Esophagus muscularis mucosa (tissue), 4 donors: ENCODE measurements at regions not wholly inside any gene's neighbourhood (a gene's known extent, or its start where the extent isn't known, plus 50 kb on each side); places are given as distances from the start of the nearest gene placed in this dataset.
"Not testable (repeated sequence)": the region's sequence is repeated elsewhere in the genome, so short reads cannot be mapped to it uniquely, and the experiment has no call there.

Experiments
- DNase-seq: peaks from one replicate; pipeline ENCODE4 v3.0.0-alpha.2; 2017; ENCODE audit errors: extremely low spot score
- H3K27ac ChIP-seq, 4 donors: fragments of 200-600 bp; sonication (generic); replicated peaks in 1 of 4; 1 replicate in 3 of 4; 2 replicates in 1 of 4; pipeline ENCODE4 v1.5.1; 2016 to 2019; ENCODE audit warnings: mild to moderate bottlenecking in 1 of 4
- H3K27me3 ChIP-seq, 4 donors: fragments of 200-600 bp; sonication (generic); one replicate each; pipeline versions ENCODE4 v1.5.1 to v1.6.0; 2016 to 2019
- H3K36me3 ChIP-seq, 4 donors: fragments of 200-600 bp; sonication (generic); one replicate each; pipeline ENCODE4 v1.5.1; 2016 to 2019
- H3K4me1 ChIP-seq, 4 donors: fragments of 200-600 bp; sonication (generic); one replicate each; pipeline ENCODE4 v1.5.1; 2016 to 2019
- H3K4me3 ChIP-seq, 4 donors: fragments of 200-600 bp; sonication (generic); 1 replicate in 2 of 4; 2 replicates in 2 of 4; pipeline ENCODE4 v1.5.1; 2016 to 2019; ENCODE audit warnings: mild to moderate bottlenecking in 4 of 4, moderate library complexity in 1 of 4
- H3K9me3 ChIP-seq, 4 donors: fragments of 200-600 bp; sonication (generic); 1 replicate in 3 of 4; 2 replicates in 1 of 4; pipeline ENCODE4 v1.5.1; 2016 to 2019
- EP300 ChIP-seq: sonication (generic); formaldehyde crosslinking; IDR thresholded peaks from one replicate; pipeline ENCODE4 v1.6.1; 2017; ENCODE audit warnings: antibody characterized with exemption
- POLR2A ChIP-seq: fragments of 450-650 bp; IDR thresholded peaks from one replicate; pipeline ENCODE4 v1.6.1; 2017; ENCODE audit warnings: antibody characterized with exemption, moderate library complexity, mild to moderate bottlenecking, low read depth
- POLR2AphosphoS5 ChIP-seq, 2 donors: sonication (generic); formaldehyde crosslinking; IDR thresholded peaks; one replicate each; pipeline ENCODE4 v1.6.1; 2017; ENCODE audit warnings: antibody characterized with exemption in 2 of 2
- WGBS: methylation state at CpG from one replicate; pipeline ENCODE4 v1.1.5; 2018; 5-methylcytosine and 5-hydroxymethylcytosine counted together
- intact Hi-C: fragments of 100-400 bp; cut with DNase I; formaldehyde crosslinking; loops from one replicate; pipeline ENCODE4 v1.15.1; 2023
- TF ChIP-seq, protein P1 (sequence below), 3 experiments: fragments of 200-600 bp in 2 of 3; fragments of 450-650 bp in 1 of 3; sonication (generic) in 2 of 3; IDR thresholded peaks; one replicate each; pipeline ENCODE4 v1.5.1; 2017 to 2019; ENCODE audit warnings: antibody characterized with exemption in 3 of 3, mild to moderate bottlenecking in 2 of 3, moderate library complexity in 1 of 3

DNA sequence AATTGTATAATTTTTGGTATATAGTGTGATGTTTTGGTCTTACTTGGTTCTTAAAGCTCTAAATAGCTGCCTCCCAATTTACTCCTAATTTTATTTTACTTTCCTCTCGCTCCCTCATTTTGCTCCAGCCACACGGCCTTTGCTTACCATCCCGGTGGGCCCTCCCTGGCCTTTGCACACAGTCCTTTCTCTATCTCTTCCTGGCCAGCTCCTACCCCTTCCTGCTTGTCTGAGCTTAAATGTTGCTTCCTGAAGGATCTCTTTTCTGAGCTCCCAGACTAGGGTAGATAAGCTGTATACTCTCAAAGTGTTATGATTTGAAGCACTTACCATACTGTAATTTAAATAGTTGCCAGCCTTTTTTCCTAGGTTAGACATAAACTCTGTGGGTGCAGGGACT is 121.7 kb downstream of the UTRN start:
- H3K4me3 ChIP-seq: no peak overlapping the region
- TF ChIP-seq POLR2A (no peak), EP300 (no peak), POLR2AphosphoS5 (IDR thresholded peaks at IDR 0.05) (no peak)
- TF ChIP-seq, protein P1, sequence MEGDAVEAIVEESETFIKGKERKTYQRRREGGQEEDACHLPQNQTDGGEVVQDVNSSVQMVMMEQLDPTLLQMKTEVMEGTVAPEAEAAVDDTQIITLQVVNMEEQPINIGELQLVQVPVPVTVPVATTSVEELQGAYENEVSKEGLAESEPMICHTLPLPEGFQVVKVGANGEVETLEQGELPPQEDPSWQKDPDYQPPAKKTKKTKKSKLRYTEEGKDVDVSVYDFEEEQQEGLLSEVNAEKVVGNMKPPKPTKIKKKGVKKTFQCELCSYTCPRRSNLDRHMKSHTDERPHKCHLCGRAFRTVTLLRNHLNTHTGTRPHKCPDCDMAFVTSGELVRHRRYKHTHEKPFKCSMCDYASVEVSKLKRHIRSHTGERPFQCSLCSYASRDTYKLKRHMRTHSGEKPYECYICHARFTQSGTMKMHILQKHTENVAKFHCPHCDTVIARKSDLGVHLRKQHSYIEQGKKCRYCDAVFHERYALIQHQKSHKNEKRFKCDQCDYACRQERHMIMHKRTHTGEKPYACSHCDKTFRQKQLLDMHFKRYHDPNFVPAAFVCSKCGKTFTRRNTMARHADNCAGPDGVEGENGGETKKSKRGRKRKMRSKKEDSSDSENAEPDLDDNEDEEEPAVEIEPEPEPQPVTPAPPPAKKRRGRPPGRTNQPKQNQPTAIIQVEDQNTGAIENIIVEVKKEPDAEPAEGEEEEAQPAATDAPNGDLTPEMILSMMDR (IDR thresholded peaks at IDR 0.05): no peak
- intact Hi-C loops: no loop called here
- no peaks in the 10 kb centered on the region for H3K36me3 ChIP-seq
- no peak for DNase-seq
- no peak overlapping the region for H3K27ac ChIP-seq
- H3K27me3 ChIP-seq: no peaks in the 10 kb centered on the region
- H3K9me3 ChIP-seq: no peaks in the 10 kb centered on the region
- WGBS: 83% methylated on average over 3 of the region's 3 CpGs
- peaks cover 12 to 19% (median 18%) of the 10 kb centered on the region in 4 donors for H3K4me1 ChIP-seq

DNA sequence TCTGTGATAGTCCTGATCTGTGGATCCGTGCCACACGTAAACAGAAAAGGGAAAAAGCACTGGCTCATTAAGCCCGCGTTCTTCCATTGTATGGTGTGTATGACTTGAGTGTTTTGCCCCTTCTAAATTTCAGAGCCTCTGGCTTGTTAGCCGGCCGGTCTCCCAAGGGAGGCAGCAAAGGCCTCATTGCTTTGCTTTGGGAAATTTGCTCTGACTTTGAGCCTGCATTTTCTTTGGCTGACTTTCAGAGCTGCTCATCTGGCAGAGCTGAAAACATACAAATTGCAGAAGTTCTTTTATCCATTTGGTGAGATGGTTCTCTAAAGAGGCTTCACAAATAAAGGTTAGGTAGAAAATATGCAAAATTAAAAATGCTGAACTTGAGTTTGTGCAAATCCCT is 123.0 kb downstream of the UTRN start:
- no peak for DNase-seq
- TF ChIP-seq POLR2A (no peak), EP300 (no peak), POLR2AphosphoS5 (IDR thresholded peaks at IDR 0.05) (no peak)
- TF ChIP-seq, protein P1 (IDR thresholded peaks at IDR 0.05): no peak
- Histone ChIP-seq H3K27ac (no peak overlapping the region), H3K4me3 (no peak overlapping the region), H3K4me1 (peaks cover 14 to 21% (median 18%) of the 10 kb centered on the region in 4 donors), H3K9me3 (no peaks in the 10 kb centered on the region), H3K36me3 (no peaks in the 10 kb centered on the region), H3K27me3 (no peaks in the 10 kb centered on the region)
- intact Hi-C loops: no loop called here
- WGBS: 66% methylated on average over 6 of the region's 6 CpGs

DNA sequence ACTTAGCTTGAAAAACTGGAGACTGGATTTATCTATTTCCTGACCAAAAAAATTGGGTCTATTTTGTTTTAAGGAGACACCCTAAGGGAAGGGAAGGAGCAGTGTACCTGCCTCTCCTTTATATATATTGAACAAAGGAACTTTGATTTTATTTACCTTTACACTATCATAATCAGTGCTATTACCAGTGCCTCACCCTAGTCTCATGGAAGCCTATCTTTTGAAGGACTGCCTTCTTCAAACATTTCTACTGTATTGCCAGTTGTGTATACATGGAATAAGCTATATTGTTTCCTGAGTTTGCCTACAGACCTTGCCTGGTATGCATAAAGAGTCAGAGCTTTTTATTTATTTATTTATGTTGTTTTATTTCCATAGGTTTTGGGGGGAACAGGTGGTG is 124.9 kb downstream of the UTRN start:
- DNase-seq: no peak
- TF ChIP-seq POLR2AphosphoS5 (IDR thresholded peaks at IDR 0.05) (no peak), POLR2A (no peak), EP300 (no peak)
- TF ChIP-seq, protein P1 (IDR thresholded peaks at IDR 0.05): no peak
- Histone ChIP-seq H3K36me3 (no peaks in the 10 kb centered on the region), H3K4me1 (peaks cover 11 to 26% (median 16%) of the 10 kb centered on the region in 4 donors), H3K9me3 (no peaks in the 10 kb centered on the region), H3K27me3 (no peaks in the 10 kb centered on the region), H3K27ac (no peak overlapping the region), H3K4me3 (no peak overlapping the region)
- intact Hi-C loops: no loop called here

DNA sequence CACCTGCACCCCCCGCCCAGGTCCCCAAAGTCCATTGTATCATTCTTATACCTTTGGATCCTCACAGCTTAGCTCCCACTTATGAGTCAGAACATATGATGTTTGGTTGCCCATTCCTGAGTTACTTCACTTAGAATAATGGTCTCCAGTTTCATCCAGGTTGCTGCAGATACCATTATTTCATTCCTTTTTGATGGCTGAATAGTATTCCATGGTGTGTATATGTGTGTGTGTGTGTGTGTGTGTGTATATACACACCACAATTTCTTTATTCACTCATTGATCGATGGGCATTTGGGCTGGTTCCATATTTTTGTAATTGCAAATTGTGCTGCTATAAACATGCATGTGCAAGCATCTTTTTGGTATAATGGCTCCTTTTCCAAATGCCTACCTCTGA is 125.4 kb downstream of the UTRN start:
- H3K4me1 ChIP-seq: peaks cover 8 to 31% (median 16%) of the 10 kb centered on the region in 4 donors
- WGBS: 100% methylated on average over 2 of the region's 2 CpGs
- H3K9me3 ChIP-seq, H3K4me3 ChIP-seq, H3K36me3 ChIP-seq, H3K27ac ChIP-seq, H3K27me3 ChIP-seq, DNase-seq, intact Hi-C loops: not testable (repeated sequence)

DNA sequence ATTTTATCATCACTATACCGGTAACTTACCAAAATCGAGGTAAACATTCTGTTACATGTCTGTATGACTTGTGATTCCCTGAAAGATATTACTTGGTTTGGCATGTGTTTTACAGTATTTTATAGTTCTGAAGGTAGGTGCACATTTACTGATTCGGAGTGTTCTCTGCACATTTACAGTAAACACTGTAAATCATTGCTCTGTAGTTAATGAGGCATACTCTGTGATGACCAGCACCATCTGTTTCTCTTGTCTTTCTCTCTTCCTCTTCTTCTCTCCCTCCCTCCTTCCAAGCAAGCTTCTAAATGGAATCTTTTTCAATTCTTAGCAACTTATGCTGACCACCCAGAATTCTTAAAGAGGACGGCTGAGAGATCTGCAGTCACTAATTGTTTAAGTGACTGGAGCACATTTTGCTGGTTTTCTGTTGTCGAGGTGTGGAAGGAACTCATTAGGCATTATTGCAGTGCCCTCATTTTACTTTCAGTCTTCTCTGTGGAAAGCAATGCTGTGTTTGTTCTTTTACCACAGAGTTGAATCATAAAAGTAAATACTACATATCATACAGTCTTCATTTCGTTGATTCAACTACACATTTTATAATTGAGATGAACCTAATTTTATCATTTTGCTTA is 126.5 kb downstream of the UTRN start:
- H3K4me1 ChIP-seq: peaks cover 19 to 40% (median 25%) of the 10 kb centered on the region in 4 donors

More for the DNA sequence above, 126.5 kb downstream of the UTRN start:
- TF ChIP-seq POLR2AphosphoS5 (IDR thresholded peaks at IDR 0.05) (no peak), POLR2A (no peak), EP300 (no peak)
- TF ChIP-seq, protein P1 (IDR thresholded peaks at IDR 0.05): no peak
- Histone ChIP-seq H3K9me3 (no peaks in the 10 kb centered on the region), H3K27me3 (no peaks in the 10 kb centered on the region), H3K27ac (no peak overlapping the region), H3K4me3 (no peak overlapping the region), H3K36me3 (no peaks in the 10 kb centered on the region)
- WGBS: 78% methylated on average over 6 of the region's 6 CpGs
- DNase-seq: no peak
- intact Hi-C loops: no loop called here
